Upper lobe of left lung (tissue), 6 donors: ENCODE measurements at regions not wholly inside any gene's neighbourhood (a gene's known extent, or its start where the extent isn't known, plus 50 kb on each side); places are given as distances from the start of the nearest gene placed in this dataset.

Experiments used
- ATAC-seq, 2 donors: fragments of 200-7000 bp; cut with Tn5 transposase; one replicate each; pipeline ENCODE4 v1.9.1; 2022; ENCODE audit warnings: mild to moderate bottlenecking in 2 of 2, moderate library complexity in 2 of 2; ENCODE audit not compliant: low FRiP score in 2 of 2
- DNase-seq, 2 donors: peaks; one replicate each; pipeline ENCODE4 v3.0.0-alpha.2; 2019 to 2020
- H3K27ac ChIP-seq, 4 donors: fragments of 200-600 bp; sonication (generic); one replicate each; pipeline ENCODE4 v1.5.1; 2016 to 2019
- H3K27me3 ChIP-seq, 4 donors: fragments of 200-600 bp; sonication (generic); one replicate each; pipeline ENCODE4 v1.5.1; 2017 to 2019
- H3K36me3 ChIP-seq, 4 donors: fragments of 200-600 bp; sonication (generic); one replicate each; pipeline ENCODE4 v1.5.1; 2016 to 2019
- H3K4me1 ChIP-seq, 4 donors: fragments of 200-600 bp; sonication (generic); one replicate each; pipeline ENCODE4 v1.5.1; 2018 to 2019
- H3K4me3 ChIP-seq, 4 donors: fragments of 200-600 bp; sonication (generic); one replicate each; pipeline ENCODE4 v1.5.1; 2017 to 2019; ENCODE audit warnings: mild to moderate bottlenecking in 2 of 4, moderate library complexity in 1 of 4
- H3K9me3 ChIP-seq, 4 donors: fragments of 200-600 bp; sonication (generic); one replicate each; pipeline ENCODE4 v1.5.1; 2018 to 2019
- CTCF ChIP-seq, 6 experiments: fragments of 450-650 bp in 4 of 6; fragments of 200-600 bp in 2 of 6; sonication (generic) in 2 of 6; IDR thresholded peaks; one replicate each; pipeline ENCODE4 v1.5.1; 2016 to 2019; ENCODE audit warnings: antibody characterized with exemption in 6 of 6
- EP300 ChIP-seq, 4 donors: sonication (generic); formaldehyde crosslinking; IDR thresholded peaks; one replicate each; pipeline ENCODE4 v1.5.1; 2017; ENCODE audit warnings: antibody characterized with exemption in 4 of 4, control low read depth in 2 of 4
- POLR2A ChIP-seq, 4 donors: fragments of 450-650 bp; IDR thresholded peaks; one replicate each; pipeline ENCODE4 v1.5.1; 2016 to 2017; ENCODE audit warnings: antibody characterized with exemption in 4 of 4, mild to moderate bottlenecking in 2 of 4
- POLR2AphosphoS5 ChIP-seq, 2 donors: sonication (generic); formaldehyde crosslinking; IDR thresholded peaks; one replicate each; pipeline ENCODE4 v1.5.1; 2017; ENCODE audit warnings: antibody characterized with exemption in 2 of 2
- WGBS, 2 donors: methylation state at CpG; one replicate each; pipeline ENCODE4 v1.1.5; 2017 to 2018; 5-methylcytosine and 5-hydroxymethylcytosine counted together
- donor health status: DM: no; HTN: no; CAD: no; lungs with moderate emphysema.
- donor health status: DM: no; HTN: yes; CAD: no; lungs with severe emphysema.

- TF ChIP-seq POLR2AphosphoS5 (IDR thresholded peaks at IDR 0.05) (no peak), POLR2A (IDR thresholded peaks at IDR 0.05) (no peak), CTCF (IDR thresholded peaks at IDR 0.05) (no peak), EP300 (IDR thresholded peaks at IDR 0.05) (no peak)
- no peak for DNase-seq
- 83 to 92% methylated on average over 3 of the region's 3 CpGs for WGBS, 2 donors
- no peak overlapping the region for H3K27ac ChIP-seq
- peaks cover 0 to 11% (median 3%) of the 10 kb centered on the region in 4 donors for H3K4me1 ChIP-seq
- H3K9me3 ChIP-seq = peaks cover 0 to 8% (median 0%) of the 10 kb centered on the region in 4 donors
- no peaks in the 10 kb centered on the region for H3K27me3 ChIP-seq
- no peak for ATAC-seq
- no peaks in the 10 kb centered on the region for H3K36me3 ChIP-seq
- no peak overlapping the region for H3K4me3 ChIP-seq
These were observed 68.4 kb downstream of the MYEOV start for GRCh38 chr11:69362315-69362714.

GRCh38 chr11:69364921-69365320, 71.0 kb downstream of the MYEOV start:
- WGBS, 2 donors = 58 to 60% methylated on average over 4 of the region's 4 CpGs
- Histone ChIP-seq H3K27ac (no peak overlapping the region), H3K4me1 (peaks cover 0 to 12% (median 5%) of the 10 kb centered on the region in 4 donors), H3K4me3 (no peak overlapping the region), H3K9me3 (peaks cover 0 to 9% (median 3%) of the 10 kb centered on the region in 4 donors), H3K27me3 (no peaks in the 10 kb centered on the region), H3K36me3 (no peaks in the 10 kb centered on the region)
- no peak for ATAC-seq
- no peak for DNase-seq
- peak in 2 of 4 donors; percentile 11 to 56 for TF ChIP-seq EP300 (IDR thresholded peaks at IDR 0.05)
- no peak for TF ChIP-seq POLR2A (IDR thresholded peaks at IDR 0.05)
- no peak for TF ChIP-seq POLR2AphosphoS5 (IDR thresholded peaks at IDR 0.05)

- ATAC-seq (no peak), DNase-seq (no peak)
- Histone ChIP-seq H3K27me3 (no peaks in the 10 kb centered on the region), H3K4me1 (peaks cover 0 to 12% (median 5%) of the 10 kb centered on the region in 4 donors), H3K9me3 (peaks cover 0 to 7% (median 3%) of the 10 kb centered on the region in 4 donors), H3K36me3 (no peaks in the 10 kb centered on the region), H3K4me3 (no peak overlapping the region), H3K27ac (no peak overlapping the region)
- 70 to 72% methylated on average over 4 of the region's 4 CpGs for WGBS, 2 donors
- TF ChIP-seq POLR2AphosphoS5 (IDR thresholded peaks at IDR 0.05) = no peak
- TF ChIP-seq POLR2A (IDR thresholded peaks at IDR 0.05) = no peak
- TF ChIP-seq EP300 (IDR thresholded peaks at IDR 0.05) = no peak
- no peak for TF ChIP-seq CTCF (IDR thresholded peaks at IDR 0.05)
These were observed 71.6 kb downstream of the MYEOV start for GRCh38 chr11:69365558-69365957.

GRCh38 chr11:69366591-69366990, 72.6 kb downstream of the MYEOV start:
- ATAC-seq (no peak), DNase-seq (peak in 1 of 2 donors; percentile 10)
- H3K4me3 ChIP-seq = no peak overlapping the region
- H3K9me3 ChIP-seq = peaks cover 0 to 7% (median 3%) of the 10 kb centered on the region in 4 donors
- TF ChIP-seq EP300 (IDR thresholded peaks at IDR 0.05) (no peak), POLR2A (IDR thresholded peaks at IDR 0.05) (no peak)
- no peaks in the 10 kb centered on the region for H3K36me3 ChIP-seq
- H3K27me3 ChIP-seq = no peaks in the 10 kb centered on the region
- 93 to 96% methylated on average over 3 of the region's 3 CpGs for WGBS, 2 donors
- no peak overlapping the region for H3K27ac ChIP-seq
- H3K4me1 ChIP-seq = peaks cover 0 to 12% (median 5%) of the 10 kb centered on the region in 4 donors

- Histone ChIP-seq H3K27me3 (no peaks in the 10 kb centered on the region), H3K9me3 (peaks cover 0 to 7% (median 3%) of the 10 kb centered on the region in 4 donors), H3K36me3 (no peaks in the 10 kb centered on the region), H3K4me3 (no peak overlapping the region), H3K4me1 (peaks cover 0 to 12% (median 5%) of the 10 kb centered on the region in 4 donors), H3K27ac (no peak overlapping the region)
- peak in 1 of 2 donors; percentile 21 for TF ChIP-seq POLR2AphosphoS5 (IDR thresholded peaks at IDR 0.05)
- TF ChIP-seq EP300 (IDR thresholded peaks at IDR 0.05) = no peak
- DNase-seq = peak; percentile 14 to 39
- WGBS, 2 donors = 67 to 75% methylated on average over 6 to 13 of the region's 13 CpGs
- ATAC-seq = peak in 1 of 2 donors; percentile 50
These were observed 73.4 kb downstream of the MYEOV start for GRCh38 chr11:69367211-69367964.

GRCh38 chr11:69368119-69368880, 74.3 kb downstream of the MYEOV start:
- Histone ChIP-seq H3K27me3 (no peaks in the 10 kb centered on the region), H3K9me3 (peaks cover 0 to 7% (median 3%) of the 10 kb centered on the region in 4 donors), H3K4me3 (no peak overlapping the region), H3K27ac (no peak overlapping the region), H3K36me3 (no peaks in the 10 kb centered on the region), H3K4me1 (peaks cover 0 to 12% (median 5%) of the 10 kb centered on the region in 4 donors)
- peak in 1 of 2 donors; percentile 21 for DNase-seq
- ATAC-seq = peak in 1 of 2 donors; percentile 58
- WGBS, 2 donors = 76 to 79% methylated on average over 9 to 10 of the region's 10 CpGs
- TF ChIP-seq CTCF (IDR thresholded peaks at IDR 0.05) (no peak), EP300 (IDR thresholded peaks at IDR 0.05) (no peak), POLR2AphosphoS5 (IDR thresholded peaks at IDR 0.05) (no peak), POLR2A (IDR thresholded peaks at IDR 0.05) (no peak)
